Tibial artery (tissue), 4 donors: ENCODE measurements at regions not wholly inside any gene's neighbourhood (a gene's known extent, or its start where the extent isn't known, plus 50 kb on each side); places are given as distances from the start of the nearest gene placed in this dataset.

ENCODE experiments used
- DNase-seq, 2 donors: peaks; one replicate each; pipeline ENCODE4 v3.0.0-alpha.2; 2019
- H3K27ac ChIP-seq, 2 donors: fragments of 200-600 bp; sonication (generic) in 1 of 2; 1 replicate in 1 of 2; 2 replicates in 1 of 2; pipeline ENCODE4 v1.5.1; 2018 to 2019; ENCODE audit warnings: mild to moderate bottlenecking in 1 of 2
- H3K27me3 ChIP-seq, 2 donors: fragments of 200-600 bp; sonication (generic) in 1 of 2; one replicate each; pipeline versions ENCODE4 v1.5.1 to v1.6.0; 2016 to 2019
- H3K36me3 ChIP-seq, 3 donors: fragments of 200-600 bp; sonication (generic) in 2 of 3; one replicate each; pipeline ENCODE4 v1.5.1; 2016 to 2019; ENCODE audit warnings: mild to moderate bottlenecking in 2 of 3
- H3K4me1 ChIP-seq, 4 donors: fragments of 200-600 bp; sonication (generic) in 2 of 4; 1 replicate in 3 of 4; 2 replicates in 1 of 4; pipeline ENCODE4 v1.5.1; 2016 to 2019
- H3K4me3 ChIP-seq, 2 donors: fragments of 200-600 bp; sonication (generic) in 1 of 2; 1 replicate in 1 of 2; 2 replicates in 1 of 2; pipeline ENCODE4 v1.5.1; 2018 to 2019; ENCODE audit warnings: mild to moderate bottlenecking in 2 of 2
- H3K9me3 ChIP-seq, 3 donors: fragments of 200-600 bp; sonication (generic) in 1 of 3; one replicate each; pipeline ENCODE4 v1.5.1; 2016 to 2019
- intact Hi-C: fragments of 100-400 bp; cut with DNase I; formaldehyde crosslinking; loops from one replicate; pipeline ENCODE4 v1.15.0; 2023; ENCODE audit warnings: low total_unique reads
- TF ChIP-seq, protein P1 (sequence below), 2 experiments: fragments of 200-600 bp in 1 of 2; fragments of 450-650 bp in 1 of 2; IDR thresholded peaks; one replicate each; pipeline ENCODE4 v1.5.1; 2017 to 2019; ENCODE audit warnings: antibody characterized with exemption in 2 of 2, mild to moderate bottlenecking in 1 of 2, moderate library complexity in 1 of 2

DNA sequence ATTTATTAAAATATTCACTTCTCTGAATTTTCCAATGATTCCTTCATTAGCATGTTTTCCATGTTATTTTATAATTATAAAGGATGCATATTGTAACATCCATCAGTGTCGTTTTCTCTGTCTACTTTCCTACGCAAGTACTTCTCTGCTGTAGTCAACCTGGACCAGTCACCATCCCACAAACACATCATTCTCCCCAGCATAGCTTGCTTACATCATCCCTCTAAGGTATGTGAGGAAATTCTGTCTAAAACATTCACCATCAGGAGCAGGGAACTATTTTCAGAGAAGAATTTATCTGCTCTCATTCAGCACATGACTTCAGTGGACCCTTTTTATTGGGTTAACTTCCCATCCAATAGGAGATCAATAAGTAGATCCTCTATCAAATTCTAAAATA, 806.1 kb upstream of the ARGLU1 start:
- intact Hi-C loops: loop anchor here (5.0 kb wide), 1 partner anchor 273 kb away; no protein-coding TSS in a partner anchor
- Histone ChIP-seq H3K27me3 (no peaks in the 10 kb centered on the region), H3K36me3 (no peaks in the 10 kb centered on the region), H3K4me1 (peaks cover 0 to 10% (median 0%) of the 10 kb centered on the region in 4 donors), H3K4me3 (no peak overlapping the region), H3K27ac (no peak overlapping the region), H3K9me3 (no peaks in the 10 kb centered on the region)
- TF ChIP-seq, protein P1, sequence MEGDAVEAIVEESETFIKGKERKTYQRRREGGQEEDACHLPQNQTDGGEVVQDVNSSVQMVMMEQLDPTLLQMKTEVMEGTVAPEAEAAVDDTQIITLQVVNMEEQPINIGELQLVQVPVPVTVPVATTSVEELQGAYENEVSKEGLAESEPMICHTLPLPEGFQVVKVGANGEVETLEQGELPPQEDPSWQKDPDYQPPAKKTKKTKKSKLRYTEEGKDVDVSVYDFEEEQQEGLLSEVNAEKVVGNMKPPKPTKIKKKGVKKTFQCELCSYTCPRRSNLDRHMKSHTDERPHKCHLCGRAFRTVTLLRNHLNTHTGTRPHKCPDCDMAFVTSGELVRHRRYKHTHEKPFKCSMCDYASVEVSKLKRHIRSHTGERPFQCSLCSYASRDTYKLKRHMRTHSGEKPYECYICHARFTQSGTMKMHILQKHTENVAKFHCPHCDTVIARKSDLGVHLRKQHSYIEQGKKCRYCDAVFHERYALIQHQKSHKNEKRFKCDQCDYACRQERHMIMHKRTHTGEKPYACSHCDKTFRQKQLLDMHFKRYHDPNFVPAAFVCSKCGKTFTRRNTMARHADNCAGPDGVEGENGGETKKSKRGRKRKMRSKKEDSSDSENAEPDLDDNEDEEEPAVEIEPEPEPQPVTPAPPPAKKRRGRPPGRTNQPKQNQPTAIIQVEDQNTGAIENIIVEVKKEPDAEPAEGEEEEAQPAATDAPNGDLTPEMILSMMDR (IDR thresholded peaks at IDR 0.05): no peak
- no peak for DNase-seq

DNA sequence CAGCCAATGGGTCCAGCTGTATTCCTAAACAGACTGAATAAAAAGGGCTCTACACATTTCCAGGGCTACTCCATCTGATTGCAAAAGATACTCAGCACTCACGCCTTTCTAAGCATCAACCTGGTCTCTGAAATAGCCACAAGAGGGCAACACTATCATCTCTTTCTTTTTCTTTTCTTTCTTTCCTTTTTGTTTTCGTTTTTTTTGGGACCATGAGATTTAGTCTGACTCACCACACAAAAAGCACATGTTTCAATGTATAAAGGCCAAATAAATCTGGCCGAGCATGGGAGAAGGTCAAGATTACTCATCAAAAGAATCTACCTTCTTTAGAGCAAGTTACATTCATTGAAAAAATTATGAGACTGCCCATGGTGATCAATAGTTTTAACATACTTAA, 805.6 kb upstream of the ARGLU1 start:
- Histone ChIP-seq H3K4me1 (peaks cover 0 to 10% (median 0%) of the 10 kb centered on the region in 4 donors), H3K9me3 (no peaks in the 10 kb centered on the region), H3K27me3 (no peaks in the 10 kb centered on the region), H3K36me3 (no peaks in the 10 kb centered on the region), H3K4me3 (no peak overlapping the region), H3K27ac (no peak overlapping the region)
- intact Hi-C loops: loop anchor here (5.0 kb wide), 1 partner anchor 274 kb away; no protein-coding TSS in a partner anchor
- TF ChIP-seq, protein P1 (IDR thresholded peaks at IDR 0.05): peak; percentile 44 to 62
- no peak for DNase-seq

DNA sequence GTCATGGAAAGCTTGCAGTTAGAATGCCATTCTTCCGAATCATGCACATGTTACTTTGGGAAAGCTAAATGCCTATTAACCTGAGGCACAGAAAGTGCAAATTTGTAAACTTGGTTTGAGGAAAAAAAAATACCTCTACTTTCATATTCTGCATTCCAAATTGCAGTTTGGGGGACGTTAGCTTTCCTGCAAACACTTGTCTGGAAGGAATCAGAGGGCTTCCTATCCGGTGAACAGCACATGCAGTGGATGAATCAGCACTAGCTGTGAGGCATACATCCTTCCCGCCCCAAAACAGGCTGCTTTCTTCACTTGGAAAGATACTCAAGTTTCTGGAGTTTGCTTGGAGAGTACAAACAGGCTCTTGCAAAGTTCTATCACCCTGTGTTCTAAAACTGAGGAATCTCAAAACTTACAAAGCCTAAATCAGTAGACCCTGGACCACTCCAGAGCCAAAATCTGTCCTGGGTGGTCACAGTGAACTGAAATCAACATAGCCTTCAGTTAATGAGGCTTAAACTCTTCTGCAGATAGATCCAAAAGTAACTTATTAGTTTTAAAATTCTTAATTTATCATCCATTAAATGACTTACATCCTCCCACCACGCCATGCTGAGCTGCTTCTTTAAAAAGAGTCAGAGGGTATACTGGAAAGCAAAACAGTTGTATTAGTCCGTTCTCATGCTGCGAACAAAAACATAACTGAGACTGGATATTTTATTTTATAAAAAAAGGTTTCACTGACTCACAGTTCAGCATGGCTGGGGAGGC, 802.3 kb upstream of the ARGLU1 start:
- Histone ChIP-seq H3K27ac (no peak overlapping the region), H3K4me3 (no peak overlapping the region), H3K36me3 (no peaks in the 10 kb centered on the region), H3K4me1 (peaks cover 0 to 10% (median 0%) of the 10 kb centered on the region in 4 donors), H3K27me3 (no peaks in the 10 kb centered on the region), H3K9me3 (no peaks in the 10 kb centered on the region)
- intact Hi-C loops: loop anchor here (5.0 kb wide), 1 partner anchor 277 kb away; no protein-coding TSS in a partner anchor
- no peak for DNase-seq
- TF ChIP-seq, protein P1 (IDR thresholded peaks at IDR 0.05): no peak

DNA sequence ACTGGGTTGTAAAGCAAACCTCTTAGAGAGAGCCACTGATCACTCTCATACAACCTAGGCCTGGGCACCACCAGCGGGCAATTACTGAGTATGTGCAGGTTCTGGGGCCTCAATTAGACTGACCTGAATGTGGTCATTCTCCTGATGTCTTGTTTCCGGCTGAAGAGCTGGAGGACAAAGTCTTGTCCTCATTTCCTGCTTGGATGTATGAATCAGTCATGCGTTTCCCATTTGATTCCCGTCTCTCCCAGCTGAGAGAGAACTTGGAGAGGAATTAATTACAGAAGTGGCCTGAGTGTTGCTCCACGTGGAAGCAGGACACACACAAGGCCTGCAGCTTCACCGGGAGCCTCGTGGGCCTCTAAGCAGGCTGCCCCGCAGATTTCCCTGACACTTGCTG, 799.3 kb upstream of the ARGLU1 start:
- intact Hi-C loops: no loop called here
- no peak overlapping the region for H3K4me3 ChIP-seq
- no peak for DNase-seq
- H3K27ac ChIP-seq: no peak overlapping the region
- H3K4me1 ChIP-seq: peaks cover 0 to 4% (median 0%) of the 10 kb centered on the region in 4 donors
- no peaks in the 10 kb centered on the region for H3K27me3 ChIP-seq
- no peaks in the 10 kb centered on the region for H3K36me3 ChIP-seq
- TF ChIP-seq, protein P1 (IDR thresholded peaks at IDR 0.05): no peak
- no peaks in the 10 kb centered on the region for H3K9me3 ChIP-seq

DNA sequence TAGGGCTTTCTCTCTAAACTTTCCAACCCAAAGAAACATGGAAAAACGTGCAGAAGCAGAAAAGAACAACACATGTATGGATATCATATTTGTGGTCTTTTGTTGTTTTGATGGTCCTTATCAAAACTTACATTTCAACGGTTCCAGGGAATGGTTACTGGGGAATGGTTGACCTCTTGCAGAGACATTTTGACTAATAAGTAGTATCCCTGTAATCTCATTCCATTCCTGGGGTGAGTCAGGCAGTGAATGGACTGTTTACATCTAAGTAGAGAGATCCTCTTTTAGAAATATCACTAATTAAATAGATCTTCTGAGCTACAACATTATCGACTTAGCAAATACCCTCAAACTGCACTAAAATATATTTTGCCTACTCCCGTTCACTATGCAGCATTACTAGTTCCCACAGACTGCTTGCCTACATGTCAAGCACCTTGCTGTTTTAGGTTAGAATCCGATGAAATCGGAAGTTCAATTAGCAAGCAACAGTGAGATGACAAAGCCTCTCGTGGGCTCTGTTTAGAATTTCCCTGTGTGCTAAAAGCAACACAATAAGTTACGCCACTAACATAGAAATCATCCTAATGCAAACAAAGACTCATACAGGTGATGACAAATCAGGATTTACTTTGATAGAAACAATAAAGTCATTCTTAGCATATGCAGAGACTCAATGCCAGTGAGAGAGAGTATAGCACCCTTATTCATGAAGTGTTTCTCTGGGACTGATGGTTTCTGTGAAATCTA, 797.7 kb upstream of the ARGLU1 start:
- Histone ChIP-seq H3K4me3 (no peak overlapping the region), H3K27ac (no peak overlapping the region), H3K9me3 (no peaks in the 10 kb centered on the region), H3K27me3 (no peaks in the 10 kb centered on the region), H3K4me1 (peaks cover 0 to 4% (median 0%) of the 10 kb centered on the region in 4 donors), H3K36me3 (no peaks in the 10 kb centered on the region)
- TF ChIP-seq, protein P1 (IDR thresholded peaks at IDR 0.05): no peak
- intact Hi-C loops: no loop called here
- no peak for DNase-seq
